ENCODE measurements at regions not wholly inside any gene's neighbourhood (a gene's known extent, or its start where the extent isn't known, plus 50 kb on each side); places are given as distances from the start of the nearest gene placed in this dataset.

- no peak overlapping the region for H3K27ac ChIP-seq
- H3K36me3 ChIP-seq: no peaks in the 10 kb centered on the region
- DNase-seq: no peak
- H3K27me3 ChIP-seq: no peaks in the 10 kb centered on the region
- intact Hi-C loops (cut with DNase I; ENCODE audit: low total_unique reads): loop anchor here (10.0 kb wide), 1 partner anchor 231 kb away; no protein-coding TSS in a partner anchor
- no peaks in the 10 kb centered on the region for H3K9me3 ChIP-seq
- TF ChIP-seq CTCF (IDR thresholded peaks at IDR 0.05): no peak
- no peak overlapping the region for H3K4me3 ChIP-seq
- H3K4me1 ChIP-seq: no peaks in the 10 kb centered on the region
Measured at GRCh38 chr18:46395795-46396194, 261.2 kb downstream of the LOXHD1 start.

- no peaks in the 10 kb centered on the region for H3K27me3 ChIP-seq
- no peaks in the 10 kb centered on the region for H3K4me1 ChIP-seq
- no peak for DNase-seq
- H3K27ac ChIP-seq: no peak overlapping the region
- intact Hi-C loops (cut with DNase I; ENCODE audit: low total_unique reads): loop anchor here (10.0 kb wide), 1 partner anchor 232 kb away; no protein-coding TSS in a partner anchor
- H3K36me3 ChIP-seq: no peaks in the 10 kb centered on the region
- H3K4me3 ChIP-seq: no peak overlapping the region
- no peaks in the 10 kb centered on the region for H3K9me3 ChIP-seq
- no peak for TF ChIP-seq CTCF (IDR thresholded peaks at IDR 0.05)
Measured at GRCh38 chr18:46397174-46397573, 259.8 kb downstream of the LOXHD1 start.

- intact Hi-C loops (cut with DNase I; ENCODE audit: low total_unique reads): loop anchor here (10.0 kb wide), 1 partner anchor 233 kb away; no protein-coding TSS in a partner anchor
- Histone ChIP-seq H3K4me1 (no peaks in the 10 kb centered on the region), H3K27me3 (no peaks in the 10 kb centered on the region), H3K9me3 (no peaks in the 10 kb centered on the region), H3K4me3 (no peak overlapping the region), H3K36me3 (no peaks in the 10 kb centered on the region), H3K27ac (no peak overlapping the region)
- TF ChIP-seq CTCF (IDR thresholded peaks at IDR 0.05): no peak
- no peak for DNase-seq
Measured at GRCh38 chr18:46398005-46398404, 259.0 kb downstream of the LOXHD1 start.

GRCh38 chr18:46398625-46399024 lies 258.4 kb downstream of the LOXHD1 start:
- no peak overlapping the region for H3K4me3 ChIP-seq
- intact Hi-C loops (cut with DNase I; ENCODE audit: low total_unique reads): loop anchor here (10.0 kb wide), 1 partner anchor 234 kb away; no protein-coding TSS in a partner anchor
- H3K4me1 ChIP-seq: no peaks in the 10 kb centered on the region
- no peaks in the 10 kb centered on the region for H3K9me3 ChIP-seq
- DNase-seq: no peak
- H3K27me3 ChIP-seq: no peaks in the 10 kb centered on the region
- H3K27ac ChIP-seq: no peak overlapping the region
- TF ChIP-seq CTCF (IDR thresholded peaks at IDR 0.05): no peak
- H3K36me3 ChIP-seq: no peaks in the 10 kb centered on the region

GRCh38 chr18:46399303-46399702 lies 257.7 kb downstream of the LOXHD1 start:
- Histone ChIP-seq H3K4me1 (no peaks in the 10 kb centered on the region), H3K27ac (no peak overlapping the region), H3K4me3 (no peak overlapping the region), H3K9me3 (no peaks in the 10 kb centered on the region), H3K36me3 (no peaks in the 10 kb centered on the region), H3K27me3 (no peaks in the 10 kb centered on the region)
- no peak for DNase-seq
- intact Hi-C loops (cut with DNase I; ENCODE audit: low total_unique reads): loop anchor here (10.0 kb wide), 1 partner anchor 235 kb away; no protein-coding TSS in a partner anchor
- TF ChIP-seq CTCF (IDR thresholded peaks at IDR 0.05): no peak

GRCh38 chr18:46400449-46400848 lies 256.6 kb downstream of the LOXHD1 start:
- DNase-seq: no peak
- no peak overlapping the region for H3K27ac ChIP-seq
- H3K4me3 ChIP-seq: no peak overlapping the region
- TF ChIP-seq CTCF (IDR thresholded peaks at IDR 0.05): no peak
- no peaks in the 10 kb centered on the region for H3K9me3 ChIP-seq
- H3K36me3 ChIP-seq: no peaks in the 10 kb centered on the region
- intact Hi-C loops (cut with DNase I; ENCODE audit: low total_unique reads): no loop called here
- no peaks in the 10 kb centered on the region for H3K27me3 ChIP-seq
- H3K4me1 ChIP-seq: no peaks in the 10 kb centered on the region
